Adrenal gland (tissue), 5 donors: ENCODE measurements at regions not wholly inside any gene's neighbourhood (a gene's known extent, or its start where the extent isn't known, plus 50 kb on each side); places are given as distances from the start of the nearest gene placed in this dataset.

Experiments
- POLR2A ChIP-seq, 2 donors: fragments of 450-650 bp; IDR thresholded peaks; one replicate each; pipeline ENCODE4 v1.6.1; 2017; ENCODE audit warnings: antibody characterized with exemption in 2 of 2, mild to moderate bottlenecking in 2 of 2, moderate library complexity in 1 of 2
- TF ChIP-seq, protein P1 (sequence below), 6 experiments: fragments of 450-650 bp in 4 of 6; fragments of 200-600 bp in 2 of 6; sonication (generic) in 1 of 6; IDR thresholded peaks; 1 replicate in 5 of 6; 2 replicates in 1 of 6; pipeline versions ENCODE4 v1.5.1 to v1.8.0; 2016 to 2021; ENCODE audit warnings: antibody characterized with exemption in 6 of 6, mild to moderate bottlenecking in 2 of 6, moderate library complexity in 1 of 6
- donor health status: DM: no; HTN: no; CAD: no.

DNA sequence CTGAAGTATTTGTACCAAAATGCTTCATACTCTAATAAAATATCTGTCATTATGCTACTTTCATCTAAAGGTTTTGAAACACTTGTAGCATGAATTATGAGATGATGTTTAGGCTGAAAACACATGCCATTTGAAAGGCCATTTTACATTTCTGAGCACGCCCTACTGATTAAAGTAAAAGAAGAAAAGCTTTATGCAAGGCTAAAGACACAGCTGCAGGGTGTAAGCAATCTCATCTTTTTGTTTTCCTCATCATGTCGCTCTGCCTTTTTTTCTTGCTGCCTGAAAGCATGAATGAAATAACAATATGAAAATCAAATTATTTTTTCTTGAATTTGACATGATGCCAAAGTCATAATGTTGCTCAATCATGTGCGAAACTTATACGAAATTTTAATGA, 148.6 kb upstream of the ARG1 start:
- TF ChIP-seq, protein P1, sequence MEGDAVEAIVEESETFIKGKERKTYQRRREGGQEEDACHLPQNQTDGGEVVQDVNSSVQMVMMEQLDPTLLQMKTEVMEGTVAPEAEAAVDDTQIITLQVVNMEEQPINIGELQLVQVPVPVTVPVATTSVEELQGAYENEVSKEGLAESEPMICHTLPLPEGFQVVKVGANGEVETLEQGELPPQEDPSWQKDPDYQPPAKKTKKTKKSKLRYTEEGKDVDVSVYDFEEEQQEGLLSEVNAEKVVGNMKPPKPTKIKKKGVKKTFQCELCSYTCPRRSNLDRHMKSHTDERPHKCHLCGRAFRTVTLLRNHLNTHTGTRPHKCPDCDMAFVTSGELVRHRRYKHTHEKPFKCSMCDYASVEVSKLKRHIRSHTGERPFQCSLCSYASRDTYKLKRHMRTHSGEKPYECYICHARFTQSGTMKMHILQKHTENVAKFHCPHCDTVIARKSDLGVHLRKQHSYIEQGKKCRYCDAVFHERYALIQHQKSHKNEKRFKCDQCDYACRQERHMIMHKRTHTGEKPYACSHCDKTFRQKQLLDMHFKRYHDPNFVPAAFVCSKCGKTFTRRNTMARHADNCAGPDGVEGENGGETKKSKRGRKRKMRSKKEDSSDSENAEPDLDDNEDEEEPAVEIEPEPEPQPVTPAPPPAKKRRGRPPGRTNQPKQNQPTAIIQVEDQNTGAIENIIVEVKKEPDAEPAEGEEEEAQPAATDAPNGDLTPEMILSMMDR (IDR thresholded peaks at IDR 0.05) = no peak
- no peak for TF ChIP-seq POLR2A (IDR thresholded peaks at IDR 0.05)
